ENCODE measurements at regions not wholly inside any gene's neighbourhood (a gene's known extent, or its start where the extent isn't known, plus 50 kb on each side); places are given as distances from the start of the nearest gene placed in this dataset.

DNA sequence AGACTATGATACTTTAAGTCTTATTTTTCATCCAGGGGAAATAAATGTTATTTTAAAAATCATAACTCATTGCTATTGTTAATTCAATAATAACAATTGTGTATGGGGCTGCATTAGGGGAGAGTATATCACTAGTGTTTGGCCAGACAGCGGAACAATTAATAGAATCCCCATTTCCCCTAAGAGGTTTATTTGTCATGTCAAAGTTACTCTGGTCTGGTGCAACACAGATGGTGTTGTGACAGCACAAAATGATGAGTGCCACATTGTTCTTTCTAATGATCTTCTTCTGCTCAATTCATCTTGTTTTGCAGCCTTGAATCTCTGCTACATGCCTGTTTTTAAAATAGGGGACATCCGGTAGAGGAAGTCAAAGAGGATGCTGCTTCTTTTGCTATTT, 351.6 kb downstream of the NSUN3 start:
- TF ChIP-seq, protein P1, sequence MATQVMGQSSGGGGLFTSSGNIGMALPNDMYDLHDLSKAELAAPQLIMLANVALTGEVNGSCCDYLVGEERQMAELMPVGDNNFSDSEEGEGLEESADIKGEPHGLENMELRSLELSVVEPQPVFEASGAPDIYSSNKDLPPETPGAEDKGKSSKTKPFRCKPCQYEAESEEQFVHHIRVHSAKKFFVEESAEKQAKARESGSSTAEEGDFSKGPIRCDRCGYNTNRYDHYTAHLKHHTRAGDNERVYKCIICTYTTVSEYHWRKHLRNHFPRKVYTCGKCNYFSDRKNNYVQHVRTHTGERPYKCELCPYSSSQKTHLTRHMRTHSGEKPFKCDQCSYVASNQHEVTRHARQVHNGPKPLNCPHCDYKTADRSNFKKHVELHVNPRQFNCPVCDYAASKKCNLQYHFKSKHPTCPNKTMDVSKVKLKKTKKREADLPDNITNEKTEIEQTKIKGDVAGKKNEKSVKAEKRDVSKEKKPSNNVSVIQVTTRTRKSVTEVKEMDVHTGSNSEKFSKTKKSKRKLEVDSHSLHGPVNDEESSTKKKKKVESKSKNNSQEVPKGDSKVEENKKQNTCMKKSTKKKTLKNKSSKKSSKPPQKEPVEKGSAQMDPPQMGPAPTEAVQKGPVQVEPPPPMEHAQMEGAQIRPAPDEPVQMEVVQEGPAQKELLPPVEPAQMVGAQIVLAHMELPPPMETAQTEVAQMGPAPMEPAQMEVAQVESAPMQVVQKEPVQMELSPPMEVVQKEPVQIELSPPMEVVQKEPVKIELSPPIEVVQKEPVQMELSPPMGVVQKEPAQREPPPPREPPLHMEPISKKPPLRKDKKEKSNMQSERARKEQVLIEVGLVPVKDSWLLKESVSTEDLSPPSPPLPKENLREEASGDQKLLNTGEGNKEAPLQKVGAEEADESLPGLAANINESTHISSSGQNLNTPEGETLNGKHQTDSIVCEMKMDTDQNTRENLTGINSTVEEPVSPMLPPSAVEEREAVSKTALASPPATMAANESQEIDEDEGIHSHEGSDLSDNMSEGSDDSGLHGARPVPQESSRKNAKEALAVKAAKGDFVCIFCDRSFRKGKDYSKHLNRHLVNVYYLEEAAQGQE (IDR thresholded peaks at IDR 0.05; ENCODE audit: borderline replicate concordance): no peak
- no peak for TF ChIP-seq CTCF (IDR thresholded peaks at IDR 0.05; ENCODE audit: poor library complexity, severe bottlenecking)
